H54 (cell line): ENCODE measurements at regions not wholly inside any gene's neighbourhood (a gene's known extent, or its start where the extent isn't known, plus 50 kb on each side); places are given as distances from the start of the nearest gene placed in this dataset.

Experiments used
- DNase-seq: peaks from one replicate; pipeline ENCODE4 v3.0.0; 2011; ENCODE audit warnings: low spot score, mixed read lengths; ENCODE audit not compliant: insufficient read length
- FAIRE-seq: peaks from 3 replicates; lab custom pipeline; 2011; peaks lifted over from hg19 to GRCh38; lab: Jason Lieb, UNC
- POLR2A ChIP-seq: IDR thresholded peaks from 2 replicates; pipeline ENCODE4 v1.6.1; 2011; ENCODE audit warnings: low read depth, mild to moderate bottlenecking, low read length

DNA sequence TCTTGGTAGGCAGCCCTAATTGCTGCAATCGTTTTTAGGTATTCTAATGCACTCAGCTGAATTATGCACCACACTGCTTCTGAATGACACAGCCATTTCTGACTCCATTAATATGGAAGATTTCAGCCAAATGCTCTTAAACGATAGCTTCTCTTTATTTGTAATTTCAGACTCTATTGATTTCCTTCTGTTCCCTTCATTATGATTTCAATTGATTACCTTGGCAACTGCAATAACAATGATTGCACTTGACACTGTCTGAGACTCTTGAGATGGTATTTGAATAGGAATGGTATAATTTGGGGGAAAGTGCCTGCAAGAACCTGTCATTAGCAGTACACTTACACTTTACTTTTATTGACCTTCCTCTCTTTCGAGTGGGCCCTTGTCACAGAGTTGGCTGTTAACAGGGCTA, 296.1 kb upstream of the DMAC1 start:
- no peak for FAIRE-seq
- no peak for TF ChIP-seq POLR2A
- no peak for DNase-seq

DNA sequence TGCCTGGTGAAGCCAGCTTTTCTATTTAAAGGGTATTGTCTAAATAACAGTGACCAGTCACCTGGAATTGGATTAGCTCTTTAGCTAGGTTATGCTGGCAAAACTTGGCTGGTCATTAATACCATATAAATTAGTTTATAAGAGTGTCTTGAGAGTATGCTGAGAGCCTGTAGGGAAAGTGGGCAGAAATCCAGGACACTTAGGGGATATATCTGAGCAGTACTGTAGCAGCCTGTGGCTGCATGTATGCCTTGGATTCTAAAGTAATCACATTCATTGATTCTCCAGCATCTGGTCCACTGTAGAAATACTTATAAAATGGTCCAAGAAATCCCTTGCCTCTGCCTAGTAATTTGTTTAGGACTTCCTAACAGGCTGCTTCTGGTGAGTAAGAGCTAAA, 288.9 kb upstream of the DMAC1 start:
- no peak for TF ChIP-seq POLR2A
- DNase-seq (no peak), FAIRE-seq (no peak)

DNA sequence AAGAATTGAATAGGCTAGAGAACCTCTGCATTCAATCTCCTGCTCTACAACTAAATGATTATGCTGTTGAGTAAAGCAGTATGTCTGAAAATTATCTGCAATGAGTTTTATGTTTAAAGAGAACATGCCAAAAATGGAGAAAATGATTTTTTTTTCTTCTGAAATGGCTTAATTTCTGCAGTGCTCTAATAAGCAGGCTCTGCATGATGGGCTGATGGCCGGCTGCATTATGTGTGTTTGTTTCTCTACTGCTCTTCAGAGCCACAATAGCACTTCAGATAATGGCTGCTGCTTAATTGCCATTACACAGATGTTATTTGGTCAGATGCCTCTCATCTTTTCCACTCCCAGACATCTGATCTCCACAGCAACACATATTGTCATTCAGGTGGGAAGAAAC, 286.4 kb upstream of the DMAC1 start:
- no peak for FAIRE-seq
- no peak for TF ChIP-seq POLR2A
- DNase-seq: no peak

- FAIRE-seq: no peak
- TF ChIP-seq POLR2A: no peak
- DNase-seq: no peak
Measured at GRCh38 chr9:8078641-8079140, 279.1 kb upstream of the DMAC1 start.

GRCh38 chr9:8074713-8075286, 275.2 kb upstream of the DMAC1 start:
- FAIRE-seq (no peak), DNase-seq (no peak)
- TF ChIP-seq POLR2A: no peak

DNA sequence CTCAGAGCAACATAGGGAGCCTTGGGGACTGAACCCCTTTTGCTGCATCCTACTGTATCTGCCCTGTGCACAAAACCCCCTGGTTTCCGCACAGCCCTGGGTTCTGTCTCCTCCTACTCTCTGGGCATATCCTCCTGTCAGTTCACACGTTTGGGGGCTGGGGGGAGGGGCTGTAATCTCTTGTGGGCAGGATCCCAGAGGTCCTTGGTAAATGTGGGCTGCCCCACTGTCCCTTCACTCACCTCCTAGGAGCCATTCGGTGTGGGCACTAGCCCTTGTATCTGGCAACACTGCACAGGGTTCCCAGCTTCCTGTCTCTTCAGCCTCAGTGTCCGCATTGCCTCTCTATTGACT, 271.8 kb upstream of the DMAC1 start:
- no peak for DNase-seq
- FAIRE-seq: no peak
- no peak for TF ChIP-seq POLR2A

DNA sequence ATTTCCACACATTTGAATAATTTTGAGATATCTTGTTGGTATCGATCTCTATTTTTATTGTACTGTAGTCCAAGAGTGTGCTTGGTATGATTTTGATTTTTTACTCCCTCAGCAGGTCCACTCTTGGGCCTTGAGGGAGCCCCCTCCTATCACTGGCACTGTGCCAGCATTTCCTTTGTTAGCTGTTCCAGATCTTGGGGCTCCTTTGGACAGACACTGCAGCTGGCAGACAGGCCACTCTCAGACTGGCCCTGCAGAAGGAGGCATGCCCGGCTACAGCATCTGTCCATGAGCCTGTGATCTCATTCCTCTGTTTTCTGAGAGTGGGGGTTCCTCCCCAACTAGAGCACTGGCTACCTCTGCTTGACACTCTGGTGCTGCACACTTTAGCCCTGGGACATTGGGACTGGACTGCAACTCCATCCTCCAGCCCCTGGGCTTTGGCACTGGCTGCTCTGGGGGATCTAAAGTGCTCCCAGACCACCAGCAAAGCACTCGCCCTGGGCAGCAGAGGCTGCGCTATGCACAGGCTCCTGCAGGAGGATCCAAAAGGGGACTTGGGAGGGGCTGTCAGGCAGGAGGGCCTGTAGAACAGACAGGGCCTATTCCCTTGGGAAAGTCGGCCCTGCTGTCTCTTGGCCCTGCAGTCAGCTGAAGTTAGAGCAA, 271.3 kb upstream of the DMAC1 start:
- FAIRE-seq: no peak
- TF ChIP-seq POLR2A: no peak
- DNase-seq: no peak

GRCh38 chr9:8062459-8062858, 262.9 kb upstream of the DMAC1 start:
- FAIRE-seq: peak; percentile 94
- peak; percentile 28 for DNase-seq
- TF ChIP-seq POLR2A: no peak

GRCh38 chr9:8053501-8053900, 253.9 kb upstream of the DMAC1 start:
- TF ChIP-seq POLR2A: no peak
- FAIRE-seq (no peak), DNase-seq (no peak)

DNA sequence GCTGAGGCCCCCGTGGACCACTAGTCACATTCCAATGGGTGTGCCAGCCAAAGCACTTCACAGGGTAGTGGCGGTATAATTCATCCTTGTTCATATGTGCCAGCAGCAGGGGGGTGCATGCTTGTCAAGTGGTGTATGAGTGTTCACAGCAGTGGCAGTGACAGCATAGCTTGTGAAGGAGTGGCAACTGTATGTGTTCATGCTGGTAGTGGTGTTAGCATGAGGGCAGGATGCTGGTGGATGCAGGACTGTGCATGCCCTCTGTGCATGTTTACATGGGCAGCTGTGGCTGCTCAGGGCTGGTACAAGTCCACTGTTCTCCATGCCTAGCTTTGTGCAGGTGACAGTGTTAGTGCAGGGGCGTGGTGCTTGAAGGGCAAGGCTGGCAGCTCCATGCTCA, 253.4 kb upstream of the DMAC1 start:
- DNase-seq (no peak), FAIRE-seq (no peak)
- TF ChIP-seq POLR2A: no peak

GRCh38 chr9:8037745-8038144, 238.2 kb upstream of the DMAC1 start:
- no peak for TF ChIP-seq POLR2A
- DNase-seq: no peak
- FAIRE-seq: no peak

DNA sequence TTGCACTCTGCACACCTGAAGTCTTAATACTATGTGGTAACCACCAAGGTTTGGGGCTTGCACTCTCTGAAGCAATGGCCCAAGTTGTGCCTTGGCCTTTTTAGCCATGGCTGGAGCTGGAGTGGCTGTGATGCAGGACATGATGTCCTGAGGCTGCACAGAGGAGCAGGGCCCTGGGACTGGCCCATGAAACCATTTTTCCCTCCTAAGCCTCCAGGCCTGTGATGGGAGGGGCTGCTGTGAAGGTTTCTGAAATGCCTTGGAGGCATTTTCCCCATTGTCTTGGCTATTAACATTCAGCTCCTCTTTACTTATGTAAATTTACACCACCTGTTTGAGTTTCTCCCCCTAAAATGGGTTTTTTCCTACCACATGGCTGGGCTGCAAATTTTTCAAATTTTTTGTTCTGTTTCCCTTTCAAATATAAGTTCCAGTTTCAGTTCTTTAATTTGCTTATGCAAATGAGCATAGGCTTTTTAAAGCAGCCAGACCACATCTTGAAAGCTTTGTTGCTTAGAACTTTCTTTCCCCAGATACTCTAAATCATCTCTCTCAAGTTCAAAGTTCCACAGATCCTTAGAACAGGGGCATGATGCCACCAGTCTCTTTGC, 237.4 kb upstream of the DMAC1 start:
- no peak for TF ChIP-seq POLR2A
- no peak for DNase-seq
- FAIRE-seq: no peak

DNA sequence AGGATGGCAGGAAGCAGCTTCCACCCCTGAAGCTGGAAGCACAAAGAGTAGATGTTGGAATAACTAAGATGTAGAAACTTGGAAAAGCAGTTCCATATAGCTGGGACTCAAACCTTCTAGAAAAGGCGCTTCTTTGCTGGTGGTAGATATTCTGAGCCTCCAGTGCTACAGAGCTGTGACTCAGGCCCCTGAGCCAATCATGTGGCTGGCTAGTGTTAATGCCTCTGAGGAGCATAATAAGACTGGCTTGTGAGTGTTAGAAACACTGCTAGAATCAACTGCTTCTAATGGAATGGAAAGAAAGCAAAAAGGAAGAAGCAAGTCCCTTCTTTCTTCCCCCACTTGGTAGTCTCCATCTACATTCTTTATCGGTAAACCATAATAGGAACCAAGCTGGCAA, 234.2 kb upstream of the DMAC1 start:
- no peak for DNase-seq
- FAIRE-seq: no peak
- TF ChIP-seq POLR2A: no peak

- no peak for DNase-seq
- peak; percentile 83 for FAIRE-seq
- TF ChIP-seq POLR2A: no peak
Measured at GRCh38 chr9:8030095-8030494, 230.5 kb upstream of the DMAC1 start.

DNA sequence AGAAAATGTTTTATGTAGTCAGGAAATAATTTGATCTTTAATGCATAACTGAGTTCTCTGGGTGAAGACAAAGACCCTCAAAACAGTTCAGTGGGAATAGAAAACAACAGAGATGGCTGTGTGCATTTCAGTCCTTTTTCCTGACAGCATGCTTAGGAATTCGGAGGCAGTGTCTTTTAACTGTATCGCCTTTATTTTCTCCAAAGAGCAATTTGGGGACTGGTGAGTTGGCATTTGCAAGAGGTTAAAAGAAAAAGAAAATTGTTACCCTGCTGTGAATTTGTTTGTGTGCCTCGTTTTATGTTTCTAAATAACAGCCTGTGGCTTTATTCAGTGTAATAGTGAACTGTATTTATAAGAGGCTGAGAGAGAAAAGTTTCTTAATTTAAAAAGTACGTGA, 227.8 kb upstream of the DMAC1 start:
- no peak for TF ChIP-seq POLR2A
- FAIRE-seq: no peak

More for the DNA sequence above, 227.8 kb upstream of the DMAC1 start:
- DNase-seq: no peak
